NB4 (cell line): ENCODE measurements at regions not wholly inside any gene's neighbourhood (a gene's known extent, or its start where the extent isn't known, plus 50 kb on each side); places are given as distances from the start of the nearest gene placed in this dataset.

ENCODE experiments used
- MAX ChIP-seq: IDR thresholded peaks from 2 replicates; pipeline ENCODE4 v1.6.1; 2011; ENCODE audit warnings: low read depth, low read length
- MYC ChIP-seq: IDR thresholded peaks from 2 replicates; pipeline ENCODE4 v1.6.1; 2011; ENCODE audit warnings: low read depth, low read length
- POLR2A ChIP-seq: IDR thresholded peaks from 2 replicates; pipeline ENCODE4 v1.6.1; 2011; ENCODE audit warnings: mild to moderate bottlenecking; ENCODE audit not compliant: insufficient read length; ENCODE audit errors: extremely low read depth
- TF ChIP-seq, protein P1 (sequence below): IDR thresholded peaks from one replicate; pipeline ENCODE4 v1.5.1; 2012; ENCODE audit warnings: low read depth, low read length

DNA sequence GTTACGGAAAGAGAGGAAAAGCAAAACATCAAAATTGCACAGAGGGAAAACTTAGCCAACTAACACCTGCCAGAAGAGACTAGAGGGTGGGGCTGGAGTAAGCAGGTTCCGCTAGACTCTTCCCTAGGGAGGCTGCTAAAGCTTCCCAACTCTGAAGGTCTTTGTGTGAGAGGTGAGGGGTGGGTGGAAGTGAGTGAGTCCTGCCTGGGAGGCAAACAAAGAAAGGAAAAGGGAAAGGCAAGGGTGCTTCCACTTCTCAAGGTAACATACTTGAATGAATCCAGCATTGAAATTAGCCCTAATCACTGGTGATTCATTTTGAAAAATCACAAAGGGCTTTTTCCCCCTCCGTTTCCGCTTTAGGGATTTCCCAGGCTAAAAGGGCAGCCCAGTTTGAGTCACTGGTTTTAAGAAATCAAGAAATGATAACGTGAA is 220.5 kb upstream of the ADAMTS9 start:
- TF ChIP-seq, protein P1, sequence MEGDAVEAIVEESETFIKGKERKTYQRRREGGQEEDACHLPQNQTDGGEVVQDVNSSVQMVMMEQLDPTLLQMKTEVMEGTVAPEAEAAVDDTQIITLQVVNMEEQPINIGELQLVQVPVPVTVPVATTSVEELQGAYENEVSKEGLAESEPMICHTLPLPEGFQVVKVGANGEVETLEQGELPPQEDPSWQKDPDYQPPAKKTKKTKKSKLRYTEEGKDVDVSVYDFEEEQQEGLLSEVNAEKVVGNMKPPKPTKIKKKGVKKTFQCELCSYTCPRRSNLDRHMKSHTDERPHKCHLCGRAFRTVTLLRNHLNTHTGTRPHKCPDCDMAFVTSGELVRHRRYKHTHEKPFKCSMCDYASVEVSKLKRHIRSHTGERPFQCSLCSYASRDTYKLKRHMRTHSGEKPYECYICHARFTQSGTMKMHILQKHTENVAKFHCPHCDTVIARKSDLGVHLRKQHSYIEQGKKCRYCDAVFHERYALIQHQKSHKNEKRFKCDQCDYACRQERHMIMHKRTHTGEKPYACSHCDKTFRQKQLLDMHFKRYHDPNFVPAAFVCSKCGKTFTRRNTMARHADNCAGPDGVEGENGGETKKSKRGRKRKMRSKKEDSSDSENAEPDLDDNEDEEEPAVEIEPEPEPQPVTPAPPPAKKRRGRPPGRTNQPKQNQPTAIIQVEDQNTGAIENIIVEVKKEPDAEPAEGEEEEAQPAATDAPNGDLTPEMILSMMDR, result no peak
- no peak for TF ChIP-seq POLR2A
- no peak for TF ChIP-seq MYC
- no peak for TF ChIP-seq MAX
